SH-SY5Y (cell line): ENCODE measurements at regions not wholly inside any gene's neighbourhood (a gene's known extent, or its start where the extent isn't known, plus 50 kb on each side); places are given as distances from the start of the nearest gene placed in this dataset.

Experiments used
- GATA2 ChIP-seq: IDR thresholded peaks from 2 replicates; pipeline ENCODE4 v1.6.1; 2011; ENCODE audit warnings: mild to moderate bottlenecking, low read depth, low read length
- GATA3 ChIP-seq: IDR thresholded peaks from 2 replicates; pipeline ENCODE4 v1.6.1; 2011; ENCODE audit warnings: low read depth, mild to moderate bottlenecking, low read length, moderate library complexity

- no peak for TF ChIP-seq GATA2
- no peak for TF ChIP-seq GATA3
Observed at GRCh38 chr3:8352475-8352874, 149.1 kb upstream of the LMCD1 start.

DNA sequence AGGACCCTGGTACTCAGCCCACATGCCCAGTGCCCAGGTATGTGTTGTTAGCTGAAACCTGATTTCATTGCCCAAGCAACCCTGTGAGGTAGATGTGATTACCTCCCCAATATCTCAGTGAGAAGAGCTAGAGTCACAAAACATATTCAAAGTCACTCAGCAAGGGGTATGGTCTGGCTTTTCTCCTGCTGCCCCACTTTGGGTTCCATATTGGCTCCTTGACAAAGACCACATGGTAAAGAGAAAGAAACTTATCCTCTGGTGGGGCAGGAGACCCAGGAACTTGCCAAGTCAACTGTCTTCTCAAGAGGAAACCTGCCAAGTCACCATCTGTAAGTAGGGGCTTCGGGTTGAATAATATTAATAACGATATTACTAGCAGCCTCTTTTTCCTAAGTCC lies 148.3 kb upstream of the LMCD1 start:
- TF ChIP-seq GATA3 = no peak
- TF ChIP-seq GATA2 = no peak

GRCh38 chr3:8355346-8355745 lies 146.3 kb upstream of the LMCD1 start:
- TF ChIP-seq GATA2 (no peak), GATA3 (no peak)

DNA sequence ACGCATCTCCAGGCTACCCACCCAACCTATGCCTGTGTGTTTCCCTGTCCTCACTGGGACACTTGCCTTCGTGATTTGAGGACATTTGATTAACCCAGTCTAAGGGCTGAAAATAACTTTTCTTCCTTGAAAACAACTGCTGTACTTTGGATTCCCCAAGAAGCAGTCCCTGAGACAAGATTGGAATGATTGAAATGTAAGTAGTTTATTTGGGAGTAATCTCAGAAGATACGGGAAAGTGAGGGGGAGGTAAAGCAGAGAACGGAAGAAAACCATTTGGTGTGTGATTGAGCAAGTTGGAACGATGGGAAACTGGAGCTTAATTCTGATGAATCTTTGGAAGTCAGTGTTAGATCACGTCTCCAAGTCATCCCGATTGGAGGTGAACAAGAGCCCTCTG lies 143.8 kb upstream of the LMCD1 start:
- TF ChIP-seq GATA3 = no peak
- TF ChIP-seq GATA2 = no peak

- TF ChIP-seq GATA2 (no peak), GATA3 (no peak)
Observed at GRCh38 chr3:8359133-8359532, 142.5 kb upstream of the LMCD1 start.

DNA sequence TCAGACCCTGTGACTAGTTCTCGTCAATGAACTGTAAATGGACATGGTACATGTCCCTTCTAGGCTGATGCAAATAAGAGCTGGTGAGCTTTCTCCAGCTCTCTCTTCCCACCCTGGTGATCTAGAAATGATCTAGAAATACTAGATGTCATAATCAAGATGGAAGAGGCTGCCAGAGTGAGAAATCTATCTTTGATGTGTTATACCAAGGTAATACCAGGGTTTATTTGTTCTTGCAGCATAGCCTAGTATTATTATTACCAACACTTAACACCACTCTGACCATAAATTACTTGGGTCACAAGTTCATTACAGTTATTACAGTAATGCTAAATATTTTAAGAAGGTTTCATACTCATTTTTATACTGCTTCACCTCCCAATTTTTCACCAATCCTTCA lies 138.4 kb upstream of the LMCD1 start:
- TF ChIP-seq GATA2 (no peak), GATA3 (no peak)

GRCh38 chr3:8365541-8365940 lies 136.1 kb upstream of the LMCD1 start:
- TF ChIP-seq GATA3 = no peak

DNA sequence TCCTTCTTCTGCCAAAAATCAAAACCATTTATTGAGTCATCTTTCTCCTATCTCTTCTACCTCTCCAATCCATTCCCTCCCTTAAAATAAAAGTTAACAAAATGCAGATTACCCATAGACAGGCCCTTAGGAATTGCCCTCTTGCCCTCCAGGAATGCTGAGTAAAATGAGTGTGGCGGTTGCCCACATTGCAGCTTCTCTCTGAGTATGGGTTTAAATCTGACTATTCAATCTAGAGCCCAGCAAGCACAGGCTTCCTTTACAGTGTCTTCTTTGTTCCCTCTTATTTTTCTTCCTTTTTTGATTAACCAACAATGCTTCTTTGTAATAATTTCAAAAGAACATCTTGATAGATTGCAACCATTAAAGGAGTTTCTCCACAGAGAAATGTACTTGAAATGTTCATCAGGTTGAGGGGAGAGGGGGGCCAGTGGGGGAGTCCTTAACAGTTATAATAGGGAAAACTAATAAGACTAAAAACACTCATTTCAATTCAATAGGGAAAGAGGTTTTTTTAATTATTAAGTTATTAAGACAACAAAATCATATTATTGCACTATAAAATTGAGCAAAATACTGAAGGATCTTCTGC lies 135.3 kb upstream of the LMCD1 start:
- TF ChIP-seq GATA3 (no peak), GATA2 (no peak)

DNA sequence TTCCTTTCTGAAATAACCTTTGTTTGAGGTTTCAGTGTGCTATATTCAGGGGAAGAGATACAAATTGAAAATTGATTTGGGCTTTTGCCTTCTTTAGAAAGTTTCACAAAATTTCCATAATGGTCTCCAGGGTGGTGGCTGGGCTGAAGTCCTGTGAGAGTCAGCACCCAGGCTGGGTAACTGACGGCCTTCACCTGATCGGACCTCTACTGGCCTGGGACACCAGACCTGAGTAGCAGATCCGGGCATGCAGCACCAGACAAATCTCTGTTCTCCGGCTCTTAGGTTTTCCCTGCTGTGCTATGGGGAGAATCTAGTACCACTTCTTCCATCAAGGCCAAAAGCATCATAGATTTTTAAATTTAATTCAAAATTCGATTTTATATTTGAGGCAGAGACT lies 133.0 kb upstream of the LMCD1 start:
- TF ChIP-seq GATA3 = no peak
- TF ChIP-seq GATA2 = no peak

GRCh38 chr3:8369638-8370037 lies 132.0 kb upstream of the LMCD1 start:
- no peak for TF ChIP-seq GATA3
- no peak for TF ChIP-seq GATA2

DNA sequence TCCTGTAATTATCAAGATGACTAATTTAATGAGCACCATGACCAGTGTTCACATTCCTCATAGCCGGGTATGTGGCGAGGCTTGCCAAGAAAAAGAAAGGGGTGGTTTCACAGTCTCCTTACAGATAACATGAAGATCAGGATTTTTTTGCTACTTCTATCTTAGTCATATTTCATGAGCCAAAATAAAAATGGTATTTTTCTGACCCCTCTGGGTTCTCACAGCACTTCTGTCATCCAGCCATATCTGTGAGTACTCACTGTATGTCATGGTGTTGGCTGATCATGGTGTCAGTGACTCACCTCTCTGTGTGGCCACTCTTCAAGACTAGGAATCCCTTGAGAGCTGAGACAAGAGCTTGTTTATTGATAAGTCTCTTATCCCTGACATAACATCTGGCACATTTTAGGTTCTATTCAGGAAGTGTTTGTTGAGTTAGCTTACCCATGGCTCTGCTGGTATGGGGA lies 130.5 kb upstream of the LMCD1 start:
- TF ChIP-seq GATA3 (no peak), GATA2 (no peak)

DNA sequence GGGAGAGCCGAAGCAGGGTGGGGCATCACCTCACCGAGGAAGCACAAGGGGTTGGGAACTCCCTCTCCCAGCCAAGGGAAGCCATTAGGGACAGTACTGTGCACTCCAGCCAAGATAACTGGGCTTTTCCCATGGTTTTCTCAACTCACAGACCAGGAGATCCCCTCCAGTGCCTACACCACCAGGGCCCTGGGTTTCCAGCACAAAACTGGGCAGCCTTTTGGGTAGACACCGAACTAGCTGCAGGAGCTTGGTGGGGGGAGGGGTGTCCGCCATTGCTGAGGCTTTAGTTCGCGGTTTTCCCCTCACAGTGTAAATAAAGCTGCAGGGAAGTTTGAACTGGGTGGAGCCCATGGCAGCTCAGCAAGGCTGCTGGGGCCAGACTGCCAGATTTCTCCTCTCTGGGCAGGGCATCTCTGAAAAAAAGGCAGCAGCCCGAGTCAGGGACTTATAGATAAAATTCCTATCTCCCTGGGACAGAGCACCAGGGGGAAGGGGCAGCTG lies 129.6 kb upstream of the LMCD1 start:
- TF ChIP-seq GATA2 = no peak
- TF ChIP-seq GATA3 = no peak

DNA sequence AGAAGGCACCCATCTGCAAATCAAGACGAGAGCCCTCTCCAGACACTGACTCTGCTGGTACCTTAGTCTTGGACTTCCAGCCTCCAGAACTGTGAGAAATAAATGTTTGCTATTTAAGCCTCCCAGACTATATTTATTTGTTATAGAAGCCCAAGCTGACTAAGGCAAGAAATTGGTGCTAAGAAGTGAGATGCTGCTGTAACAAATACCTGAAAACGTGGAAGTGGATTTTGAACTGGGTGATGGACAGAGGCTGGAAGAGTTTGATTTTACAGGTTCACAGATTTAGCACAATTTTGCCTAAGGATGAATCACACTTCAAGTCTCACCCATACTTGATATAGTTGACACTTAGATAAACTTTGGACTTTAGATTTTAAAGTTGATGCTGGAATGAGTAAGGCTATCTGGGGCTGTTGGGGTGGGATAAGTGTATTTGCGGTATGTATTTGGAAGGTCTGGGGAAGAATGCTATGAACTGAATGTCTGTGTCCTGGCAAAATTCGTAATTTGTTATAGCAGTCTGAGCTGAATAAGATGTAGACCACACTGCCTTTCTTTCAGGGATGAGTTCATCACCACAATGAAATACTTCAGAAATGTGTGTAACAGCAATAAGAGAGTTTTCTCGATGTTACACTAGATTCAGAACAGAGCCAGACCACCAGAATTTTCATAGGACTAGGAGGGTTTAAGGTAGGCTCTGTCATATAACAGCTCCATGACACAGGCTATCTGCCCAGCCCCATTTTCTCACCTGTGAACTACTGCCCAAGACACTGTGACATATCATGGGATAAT lies 120.5 kb upstream of the LMCD1 start:
- TF ChIP-seq GATA3 (no peak), GATA2 (no peak)

- TF ChIP-seq GATA2 = no peak
- no peak for TF ChIP-seq GATA3
Observed at GRCh38 chr3:8385848-8386620, 115.6 kb upstream of the LMCD1 start.
